ENCODE measurements at regions not wholly inside any gene's neighbourhood (a gene's known extent, or its start where the extent isn't known, plus 50 kb on each side); places are given as distances from the start of the nearest gene placed in this dataset.

DNA sequence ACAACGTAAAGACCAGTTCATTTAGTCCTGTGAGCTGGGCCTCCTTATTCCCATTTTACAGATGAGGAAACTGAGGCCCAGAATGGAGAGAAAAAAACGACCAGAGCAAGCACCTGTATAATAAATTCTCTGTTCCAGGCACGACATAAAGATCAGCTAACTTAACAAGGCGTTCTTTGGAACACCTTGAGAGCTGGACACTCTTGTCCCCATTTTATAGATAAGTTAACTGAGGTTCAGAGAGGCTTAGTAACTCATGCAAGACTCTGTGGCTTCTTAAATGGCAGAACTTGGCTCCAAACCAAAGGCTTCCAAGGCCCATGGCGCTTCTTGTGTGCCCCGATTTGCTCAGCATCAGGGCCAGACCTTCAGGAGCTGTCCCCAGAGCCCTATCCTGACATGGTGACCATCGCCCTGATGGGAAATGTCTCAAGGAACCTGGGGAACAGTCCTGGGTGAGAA lies 142.1 kb downstream of the VEGFA start:
- no peak for DNase-seq
- no peak for ATAC-seq
- TF ChIP-seq, protein P1, sequence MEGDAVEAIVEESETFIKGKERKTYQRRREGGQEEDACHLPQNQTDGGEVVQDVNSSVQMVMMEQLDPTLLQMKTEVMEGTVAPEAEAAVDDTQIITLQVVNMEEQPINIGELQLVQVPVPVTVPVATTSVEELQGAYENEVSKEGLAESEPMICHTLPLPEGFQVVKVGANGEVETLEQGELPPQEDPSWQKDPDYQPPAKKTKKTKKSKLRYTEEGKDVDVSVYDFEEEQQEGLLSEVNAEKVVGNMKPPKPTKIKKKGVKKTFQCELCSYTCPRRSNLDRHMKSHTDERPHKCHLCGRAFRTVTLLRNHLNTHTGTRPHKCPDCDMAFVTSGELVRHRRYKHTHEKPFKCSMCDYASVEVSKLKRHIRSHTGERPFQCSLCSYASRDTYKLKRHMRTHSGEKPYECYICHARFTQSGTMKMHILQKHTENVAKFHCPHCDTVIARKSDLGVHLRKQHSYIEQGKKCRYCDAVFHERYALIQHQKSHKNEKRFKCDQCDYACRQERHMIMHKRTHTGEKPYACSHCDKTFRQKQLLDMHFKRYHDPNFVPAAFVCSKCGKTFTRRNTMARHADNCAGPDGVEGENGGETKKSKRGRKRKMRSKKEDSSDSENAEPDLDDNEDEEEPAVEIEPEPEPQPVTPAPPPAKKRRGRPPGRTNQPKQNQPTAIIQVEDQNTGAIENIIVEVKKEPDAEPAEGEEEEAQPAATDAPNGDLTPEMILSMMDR (IDR thresholded peaks at IDR 0.05) = no peak
- H3K4me3 ChIP-seq = no peak overlapping the region
- WGBS, 2 donors = 75 to 76% methylated on average over 7 of the region's 7 CpGs
- H3K36me3 ChIP-seq = no peaks in the 10 kb centered on the region
- no peaks in the 10 kb centered on the region for H3K27me3 ChIP-seq
- H3K9me3 ChIP-seq = no peaks in the 10 kb centered on the region
- FAIRE-seq = no peak
- intact Hi-C loops (cut with DNase I) = no loop called here
- H3K27ac ChIP-seq = no peak overlapping the region
- peaks cover 48 to 50% (median 48%) of the 10 kb centered on the region in 3 donors for H3K4me1 ChIP-seq

DNA sequence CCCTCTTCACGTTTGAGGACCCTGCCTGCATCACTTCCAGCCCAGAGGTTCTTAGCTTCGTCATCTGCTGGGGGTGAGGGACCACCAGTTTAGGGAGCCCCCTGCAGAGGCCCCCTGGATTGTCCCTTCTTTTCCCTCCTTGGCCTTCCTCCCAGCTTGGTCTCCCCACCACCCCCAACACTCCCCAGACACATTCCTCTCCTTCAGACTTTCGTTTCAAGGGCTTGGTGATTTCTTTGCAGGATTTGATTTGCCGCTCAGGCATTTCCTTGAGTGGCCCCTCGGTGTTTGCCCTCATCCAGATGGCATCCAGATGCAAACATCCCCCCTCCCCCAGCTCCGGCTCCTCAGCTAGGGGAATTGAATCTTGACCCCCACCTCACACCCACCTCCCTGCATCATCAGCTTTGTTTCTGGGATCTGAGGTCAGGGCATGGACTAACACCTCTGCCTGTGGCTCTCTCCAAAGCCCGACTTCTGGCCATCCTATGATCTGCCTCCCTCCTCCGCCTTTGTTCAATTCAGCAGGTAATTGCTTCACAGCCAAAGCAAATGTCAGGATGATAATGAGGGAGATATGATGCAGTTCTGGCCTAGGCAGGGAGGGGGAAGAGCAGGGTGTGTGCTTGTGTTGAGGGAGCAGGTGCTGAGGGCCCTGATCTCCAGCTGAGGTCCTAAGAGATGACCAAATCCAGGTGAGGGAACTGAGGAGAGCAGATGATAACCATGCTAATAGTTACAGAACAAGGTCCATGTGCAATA lies 141.5 kb downstream of the VEGFA start:
- 50 to 51% methylated on average over 8 of the region's 8 CpGs for WGBS, 2 donors
- Histone ChIP-seq H3K27ac (no peak overlapping the region), H3K9me3 (no peaks in the 10 kb centered on the region), H3K4me3 (no peak overlapping the region), H3K27me3 (no peaks in the 10 kb centered on the region), H3K36me3 (no peaks in the 10 kb centered on the region), H3K4me1 (peaks cover 42 to 45% (median 43%) of the 10 kb centered on the region in 3 donors)
- ATAC-seq (peak in 3 of 4 donors; percentile 10 to 46 (median 29)), DNase-seq (peak in 1 of 6 donors; percentile 51), FAIRE-seq (no peak)
- intact Hi-C loops (cut with DNase I) = no loop called here
- TF ChIP-seq, protein P1 (IDR thresholded peaks at IDR 0.05) = no peak

DNA sequence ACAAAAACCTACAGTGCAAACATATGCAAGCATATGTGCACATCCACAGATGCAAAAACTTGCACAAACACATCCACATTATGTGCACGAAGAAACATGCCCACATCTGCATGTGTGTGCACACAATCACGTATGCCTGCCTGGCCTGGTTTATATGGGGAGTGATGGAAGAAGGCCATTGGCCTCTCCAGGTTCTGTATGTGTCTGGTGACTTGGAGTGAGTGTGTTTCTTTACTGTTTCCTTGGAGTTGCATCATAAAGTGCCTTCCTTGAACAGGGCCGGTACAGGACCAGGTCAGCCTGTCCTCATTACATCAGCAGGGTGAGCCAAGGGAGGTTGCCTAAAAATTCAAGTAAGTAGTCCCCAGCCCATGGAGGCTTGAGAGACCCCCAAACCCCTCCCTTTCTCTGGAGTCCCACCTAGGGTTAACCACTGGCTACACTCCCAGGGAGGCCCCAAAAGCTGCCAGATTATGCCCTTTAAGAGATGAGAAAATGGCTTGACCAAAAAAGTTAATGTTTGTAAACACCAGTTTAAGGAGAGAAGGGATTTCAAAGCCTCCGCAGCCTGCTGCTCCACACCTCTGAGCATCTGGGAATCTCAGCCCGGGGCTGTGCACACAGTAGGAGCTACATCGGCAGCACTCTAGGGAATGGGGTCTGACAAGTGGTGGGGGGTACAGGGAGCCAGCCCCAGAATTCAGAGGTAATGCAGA lies 140.8 kb downstream of the VEGFA start:
- H3K27ac ChIP-seq = no peak overlapping the region
- ATAC-seq = no peak
- no peaks in the 10 kb centered on the region for H3K9me3 ChIP-seq
- intact Hi-C loops (cut with DNase I) = no loop called here
- no peak overlapping the region for H3K4me3 ChIP-seq
- no peak for FAIRE-seq
- no peaks in the 10 kb centered on the region for H3K36me3 ChIP-seq
- 76 to 77% methylated on average over 6 of the region's 6 CpGs for WGBS, 2 donors
- H3K27me3 ChIP-seq = no peaks in the 10 kb centered on the region
- peaks cover 34 to 39% (median 38%) of the 10 kb centered on the region in 3 donors for H3K4me1 ChIP-seq
- TF ChIP-seq, protein P1 (IDR thresholded peaks at IDR 0.05) = no peak
- DNase-seq = no peak

DNA sequence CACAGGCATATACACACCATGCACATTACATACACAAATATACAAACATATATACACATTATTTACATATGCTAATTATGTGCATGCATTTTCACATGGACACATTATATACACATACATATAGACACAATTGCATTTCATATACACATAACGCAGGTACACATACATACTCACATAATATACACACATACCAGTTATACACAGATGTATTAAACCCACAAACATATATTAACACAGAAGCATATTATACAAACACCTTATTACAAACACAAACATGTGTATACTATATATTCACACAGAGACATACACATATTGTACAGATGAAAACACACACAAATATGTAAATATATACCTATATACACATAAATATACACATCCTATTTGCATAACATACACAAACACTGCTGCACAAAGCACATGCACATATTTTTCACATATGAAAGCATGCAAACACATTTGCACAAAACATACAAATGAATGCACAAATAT lies 140.2 kb downstream of the VEGFA start:
- peaks cover 28 to 33% (median 32%) of the 10 kb centered on the region in 3 donors for H3K4me1 ChIP-seq
- no peak overlapping the region for H3K27ac ChIP-seq
- no peaks in the 10 kb centered on the region for H3K9me3 ChIP-seq
- TF ChIP-seq, protein P1 (IDR thresholded peaks at IDR 0.05) = no peak
- no peak overlapping the region for H3K4me3 ChIP-seq
- ATAC-seq (no peak), DNase-seq (no peak), FAIRE-seq (no peak)
- intact Hi-C loops (cut with DNase I) = no loop called here
- H3K36me3 ChIP-seq = no peaks in the 10 kb centered on the region
- WGBS, 2 donors = 88 to 97% methylated on average over 1 of the region's 1 CpG
- H3K27me3 ChIP-seq = no peaks in the 10 kb centered on the region

All from pancreas (tissue), 10 donors.